Mesenchymal stem cell (in vitro differentiated cells and primary cell): ENCODE measurements at regions not wholly inside any gene's neighbourhood (a gene's known extent, or its start where the extent isn't known, plus 50 kb on each side); places are given as distances from the start of the nearest gene placed in this dataset.
"Not testable (repeated sequence)": the region's sequence is repeated elsewhere in the genome, so short reads cannot be mapped to it uniquely, and the experiment has no call there.

Source experiments
- DNase-seq: peaks from one replicate; pipeline ENCODE4 v3.0.0-alpha.2; 2013
- H2AFZ ChIP-seq: one replicate; pipeline ENCODE4 v1.6.1; 2013; ENCODE audit warnings: low read depth, mild to moderate bottlenecking, control low read depth, inconsistent platforms, low read length, moderate library complexity
- H2AK5ac ChIP-seq: 2 replicates; pipeline ENCODE4 v1.6.1; 2013; ENCODE audit warnings: low read length, moderate library complexity, mild to moderate bottlenecking, inconsistent platforms; ENCODE audit not compliant: severe bottlenecking
- H2BK120ac ChIP-seq: one replicate; pipeline ENCODE4 v1.6.1; 2013; ENCODE audit warnings: low read depth, mild to moderate bottlenecking, inconsistent platforms, low read length, moderate library complexity
- H2BK12ac ChIP-seq, 2 experiments: one replicate each; pipeline ENCODE4 v1.6.1; 2013; ENCODE audit warnings: inconsistent platforms in 2 of 2, low read length in 2 of 2, mild to moderate bottlenecking in 2 of 2, moderate library complexity in 2 of 2, control low read depth in 1 of 2
- H2BK15ac ChIP-seq: one replicate; pipeline ENCODE4 v1.6.1; 2013; ENCODE audit warnings: mild to moderate bottlenecking, low read depth, inconsistent platforms; ENCODE audit not compliant: poor library complexity, severe bottlenecking
- H2BK5ac ChIP-seq: 2 replicates; pipeline ENCODE4 v1.6.1; 2013; ENCODE audit warnings: low read depth, mild to moderate bottlenecking, low read length, control low read depth, inconsistent platforms; ENCODE audit not compliant: poor library complexity, severe bottlenecking
- H3K14ac ChIP-seq, 2 experiments: one replicate each; pipeline ENCODE4 v1.6.1; 2013; ENCODE audit warnings: inconsistent platforms in 2 of 2, low read length in 2 of 2, control low read depth in 1 of 2, mild to moderate bottlenecking in 1 of 2, moderate library complexity in 1 of 2
- H3K18ac ChIP-seq, 2 experiments: one replicate each; pipeline ENCODE4 v1.6.1; 2013; ENCODE audit warnings: inconsistent platforms in 2 of 2, low read length in 2 of 2, control low read depth in 1 of 2, low read depth in 1 of 2, mild to moderate bottlenecking in 1 of 2
- H3K23ac ChIP-seq, 2 experiments: one replicate each; pipeline ENCODE4 v1.6.1; 2013; ENCODE audit warnings: inconsistent platforms in 2 of 2, low read length in 2 of 2, mild to moderate bottlenecking in 2 of 2, moderate library complexity in 2 of 2, control low read depth in 1 of 2
- H3K27ac ChIP-seq: 2 replicates; pipeline ENCODE4 v1.5.1; 2013; ENCODE audit warnings: mild to moderate bottlenecking, moderate library complexity, low read length, control low read depth, inconsistent platforms; ENCODE audit not compliant: poor library complexity, severe bottlenecking
- H3K27me3 ChIP-seq, 2 experiments: 2 replicates each; pipeline versions ENCODE4 v1.6.1 to v1.7.0; 2013; ENCODE audit warnings: low read length in 2 of 2, mild to moderate bottlenecking in 2 of 2, moderate library complexity in 2 of 2, control low read depth in 1 of 2, inconsistent platforms in 1 of 2; ENCODE audit not compliant: control insufficient read depth in 1 of 2, insufficient read depth in 1 of 2
- H3K36me3 ChIP-seq, 2 experiments: 2 replicates each; pipeline versions ENCODE4 v1.6.1 to v1.7.0; 2013; ENCODE audit warnings: low read length in 2 of 2, control low read depth in 1 of 2, inconsistent platforms in 1 of 2, low read depth in 1 of 2, mild to moderate bottlenecking in 1 of 2; ENCODE audit not compliant: insufficient read depth in 2 of 2, control insufficient read depth in 1 of 2
- H3K4ac ChIP-seq, 2 experiments: one replicate each; pipeline ENCODE4 v1.6.1; 2013; ENCODE audit warnings: inconsistent platforms in 2 of 2, low read length in 2 of 2, mild to moderate bottlenecking in 2 of 2, moderate library complexity in 2 of 2, control low read depth in 1 of 2, low read depth in 1 of 2
- H3K4me1 ChIP-seq: 2 replicates; pipeline ENCODE4 v1.6.1; 2013; ENCODE audit warnings: low read depth, low read length, control low read depth; ENCODE audit not compliant: control insufficient read depth, insufficient read depth
- H3K4me2 ChIP-seq: 2 replicates; pipeline ENCODE4 v1.6.1; 2013; ENCODE audit warnings: low read length, mild to moderate bottlenecking, inconsistent platforms; ENCODE audit not compliant: poor library complexity, severe bottlenecking
- H3K4me3 ChIP-seq, 2 experiments: 2 replicates each; pipeline versions ENCODE4 v1.5.1 to v1.7.0; 2013; ENCODE audit warnings: low read length in 2 of 2, mild to moderate bottlenecking in 2 of 2, control low read depth in 1 of 2, low read depth in 1 of 2; ENCODE audit not compliant: insufficient read depth in 1 of 2
- H3K79me1 ChIP-seq: replicated peaks from 2 replicates; pipeline ENCODE4 v1.6.1; 2013; ENCODE audit warnings: mild to moderate bottlenecking, control low read depth, low read length, inconsistent platforms; ENCODE audit not compliant: poor library complexity, severe bottlenecking
- H3K9ac ChIP-seq: 2 replicates; pipeline ENCODE4 v1.7.0; 2013; ENCODE audit warnings: mild to moderate bottlenecking, low read length, moderate library complexity
- H3K9me3 ChIP-seq: 2 replicates; pipeline ENCODE4 v1.7.0; 2013; ENCODE audit warnings: mild to moderate bottlenecking, low read length; ENCODE audit not compliant: control insufficient read depth
- H4K8ac ChIP-seq: one replicate; pipeline ENCODE4 v1.6.1; 2013; ENCODE audit warnings: inconsistent platforms, mild to moderate bottlenecking, low read length, moderate library complexity
- H4K91ac ChIP-seq: one replicate; pipeline ENCODE4 v1.6.1; 2013; ENCODE audit warnings: mild to moderate bottlenecking, low read length, inconsistent platforms
- WGBS: methylation state at CpG from one replicate; pipeline ENCODE4 v1.1.7; 2013; ENCODE audit warnings: mixed read lengths; 5-methylcytosine and 5-hydroxymethylcytosine counted together

DNA sequence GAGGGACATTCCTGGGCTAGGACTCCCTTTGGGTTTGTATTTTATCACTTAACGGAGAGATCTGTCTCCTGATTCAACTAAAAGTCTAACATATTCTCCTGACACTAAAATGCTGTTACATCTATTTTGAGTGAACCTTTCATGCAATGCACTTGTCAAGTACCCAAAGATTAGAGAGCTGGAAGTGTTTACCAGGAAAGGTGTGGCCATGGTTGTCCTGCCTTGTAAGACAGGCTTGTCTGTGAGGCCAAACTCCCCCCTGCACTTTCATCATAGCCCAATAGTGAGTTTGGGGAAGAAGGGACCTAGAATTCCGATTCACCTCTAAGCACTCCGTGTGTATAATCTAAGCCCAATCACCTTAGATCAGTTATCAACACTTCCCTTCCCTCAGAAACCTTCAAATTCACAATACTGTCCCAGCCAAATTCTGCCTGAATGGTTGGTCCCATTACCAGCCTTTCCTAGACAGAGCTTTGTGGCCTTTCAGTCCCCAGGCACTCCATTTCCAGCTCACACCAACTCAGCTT lies 162.6 kb upstream of the NAMPT start:
- no peak overlapping the region for H2BK12ac ChIP-seq

DNA sequence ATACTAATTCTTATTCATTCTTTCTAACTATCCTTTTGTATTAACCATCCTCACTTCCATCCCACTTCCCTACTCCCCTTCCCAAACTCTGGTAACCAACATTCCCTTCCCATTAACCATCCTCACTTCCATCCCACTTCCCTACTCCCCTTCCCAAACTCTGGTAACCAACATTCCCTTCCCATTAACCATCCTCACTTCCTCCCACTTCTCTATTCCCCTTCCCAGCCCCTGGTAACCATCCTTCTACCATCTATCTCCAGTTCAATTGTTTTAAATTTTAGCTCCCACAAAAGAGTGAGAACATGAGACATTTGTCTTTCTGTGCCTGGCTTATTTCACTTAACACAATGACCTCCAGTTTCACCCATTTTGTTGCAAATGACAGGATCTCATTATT lies 160.6 kb upstream of the NAMPT start:
- H3K18ac ChIP-seq, H3K14ac ChIP-seq, H3K36me3 ChIP-seq, H4K8ac ChIP-seq, H3K4me2 ChIP-seq, H2BK15ac ChIP-seq, H3K27me3 ChIP-seq, DNase-seq, H3K23ac ChIP-seq, H2BK120ac ChIP-seq, H2BK12ac ChIP-seq, H2AFZ ChIP-seq, H4K91ac ChIP-seq, H3K27ac ChIP-seq, H2BK5ac ChIP-seq, H3K79me1 ChIP-seq, H3K4me1 ChIP-seq, H2AK5ac ChIP-seq, H3K9ac ChIP-seq, H3K4me3 ChIP-seq, H3K4ac ChIP-seq, H3K9me3 ChIP-seq: not testable (repeated sequence)

More for the DNA sequence above, 162.6 kb upstream of the NAMPT start:
- H3K27me3 ChIP-seq = no peaks in the 10 kb centered on the region
- no peak overlapping the region for H4K91ac ChIP-seq
- DNase-seq = no peak
- no peaks in the 10 kb centered on the region for H3K4me1 ChIP-seq
- no peak overlapping the region for H2BK120ac ChIP-seq
- no peak overlapping the region for H3K14ac ChIP-seq
- H3K27ac ChIP-seq = no peak overlapping the region
- no peak overlapping the region for H3K4me2 ChIP-seq
- no peak overlapping the region for H3K18ac ChIP-seq
- no peak overlapping the region for H4K8ac ChIP-seq
- H3K79me1 ChIP-seq = no peaks in the 10 kb centered on the region
- H2BK15ac ChIP-seq = no peak overlapping the region
- no peak overlapping the region for H3K4ac ChIP-seq
- H3K4me3 ChIP-seq = no peak overlapping the region
- H2AK5ac ChIP-seq = no peak overlapping the region
- no peaks in the 10 kb centered on the region for H3K36me3 ChIP-seq
- H3K9me3 ChIP-seq = peaks cover 5% of the 10 kb centered on the region
- no peak overlapping the region for H3K9ac ChIP-seq
- H2AFZ ChIP-seq = no peak overlapping the region
- no peak overlapping the region for H2BK5ac ChIP-seq
- H3K23ac ChIP-seq = no peak overlapping the region
- 91% methylated on average over 3 of the region's 3 CpGs for WGBS

DNA sequence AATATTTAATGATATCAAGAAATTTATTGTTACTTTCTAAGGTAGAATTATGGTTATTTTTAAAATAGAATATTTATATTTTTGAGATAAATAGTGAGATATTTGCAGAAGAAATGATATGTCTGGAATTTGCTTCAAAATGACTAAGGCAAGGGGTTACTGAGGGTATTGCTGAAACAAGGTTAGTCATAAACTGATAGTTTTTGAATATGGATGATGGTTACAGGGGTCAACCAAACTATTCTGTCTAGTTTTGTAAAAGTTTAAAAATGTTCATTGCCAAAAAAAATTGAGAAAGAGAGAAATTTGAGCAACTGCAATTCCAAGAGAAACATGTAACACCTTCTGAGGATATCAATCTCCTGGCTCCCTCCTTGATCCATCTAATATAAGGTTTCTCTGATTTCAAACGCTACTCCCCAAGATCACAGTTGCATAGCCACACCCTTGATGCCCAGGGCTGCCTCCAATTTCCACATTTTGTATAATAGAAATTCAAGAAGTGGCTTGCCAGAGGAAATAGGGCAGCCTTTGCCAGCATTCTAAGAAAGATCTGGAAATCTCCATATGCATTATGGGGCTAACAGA lies 159.4 kb upstream of the NAMPT start:
- H2AK5ac ChIP-seq = no peak overlapping the region
- no peak overlapping the region for H3K27ac ChIP-seq
- no peak overlapping the region for H3K4me3 ChIP-seq
- no peak overlapping the region for H3K4ac ChIP-seq
- DNase-seq = no peak
- no peaks in the 10 kb centered on the region for H3K9me3 ChIP-seq
- H3K18ac ChIP-seq = no peak overlapping the region
- H2BK12ac ChIP-seq = no peak overlapping the region
- H2BK15ac ChIP-seq = no peak overlapping the region
- no peak overlapping the region for H2BK120ac ChIP-seq
- no peaks in the 10 kb centered on the region for H3K27me3 ChIP-seq
- WGBS = 71% methylated on average over 1 of the region's 1 CpG
- no peak overlapping the region for H2BK5ac ChIP-seq
- no peaks in the 10 kb centered on the region for H3K79me1 ChIP-seq
- no peaks in the 10 kb centered on the region for H3K36me3 ChIP-seq
- no peak overlapping the region for H2AFZ ChIP-seq
- H4K8ac ChIP-seq = no peak overlapping the region
- H3K4me2 ChIP-seq = no peak overlapping the region
- no peak overlapping the region for H3K9ac ChIP-seq
- H4K91ac ChIP-seq = no peak overlapping the region
- H3K23ac ChIP-seq = no peak overlapping the region
- H3K4me1 ChIP-seq = no peaks in the 10 kb centered on the region
- no peak overlapping the region for H3K14ac ChIP-seq

DNA sequence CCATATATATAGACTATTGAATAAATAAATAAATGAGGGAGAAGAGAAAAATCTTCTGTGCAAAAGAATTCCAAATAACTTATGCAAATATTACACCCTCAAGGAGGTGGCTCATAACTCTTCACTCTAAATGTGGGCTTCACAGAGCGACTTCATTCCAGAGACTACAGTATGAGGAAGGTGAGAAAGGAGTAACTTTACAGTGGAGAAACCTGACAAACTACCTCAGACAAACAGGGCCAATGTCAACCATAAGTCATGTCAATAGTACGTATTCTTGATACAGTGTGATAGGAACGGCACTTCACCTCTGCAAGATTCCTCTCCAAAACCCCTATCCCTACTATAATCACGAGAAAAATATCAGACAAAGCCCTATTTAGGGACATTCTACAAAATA lies 158.4 kb upstream of the NAMPT start:
- Histone ChIP-seq H4K8ac (no peak overlapping the region), H3K27me3 (no peaks in the 10 kb centered on the region), H2AK5ac (no peak overlapping the region), H3K27ac (no peak overlapping the region), H3K79me1 (no peaks in the 10 kb centered on the region), H3K4me3 (no peak overlapping the region), H3K36me3 (no peaks in the 10 kb centered on the region), H3K4me2 (no peak overlapping the region), H3K23ac (no peak overlapping the region), H2BK120ac (no peak overlapping the region), H4K91ac (no peak overlapping the region), H2AFZ (no peak overlapping the region), H2BK15ac (no peak overlapping the region), H3K9ac (no peak overlapping the region), H3K4me1 (no peaks in the 10 kb centered on the region), H3K4ac (no peak overlapping the region), H3K18ac (no peak overlapping the region), H3K9me3 (no peaks in the 10 kb centered on the region), H2BK12ac (no peak overlapping the region), H3K14ac (no peak overlapping the region), H2BK5ac (no peak overlapping the region)
- no peak for DNase-seq
- 91% methylated on average over 3 of the region's 4 CpGs for WGBS
